ENCODE measurements at regions not wholly inside any gene's neighbourhood (a gene's known extent, or its start where the extent isn't known, plus 50 kb on each side); places are given as distances from the start of the nearest gene placed in this dataset.

GRCh38 chr12:25017336-25017735 is 68.4 kb upstream of the BCAT1 start:
- H3K9me3 ChIP-seq, result no peaks in the 10 kb centered on the region; the same call in 1 of the 2 replicates
- POLR2A ChIA-PET, result interaction anchor here (0.6 kb wide), 1 partner anchor 161 kb away, joined by 3 read pairs; no protein-coding TSS in a partner anchor
- Mint-ChIP-seq H3K4me1 (ENCODE audit: low read depth, unreplicated experiment) (no peaks in the 10 kb centered on the region), H3K27ac (ENCODE audit: unreplicated experiment) (no peak overlapping the region), H3K36me3 (ENCODE audit: insufficient read depth, unreplicated experiment) (no peaks in the 10 kb centered on the region), H3K27me3 (ENCODE audit: insufficient read depth, unreplicated experiment) (no peaks in the 10 kb centered on the region), H3K4me3 (ENCODE audit: unreplicated experiment) (no peak overlapping the region), H3K9me3 (ENCODE audit: unreplicated experiment) (peaks cover 10% of the 10 kb centered on the region)
- no TSS peak for BruUV-seq (replicated peaks)
- H3K4me3 ChIP-seq (ENCODE audit: low read depth, low read length), result no peak overlapping the region
- no peaks in the 10 kb centered on the region; the same call in 1 of the 2 replicates for H3K27me3 ChIP-seq (replicated peaks; ENCODE audit: control insufficient read depth, insufficient read depth, low read length)
- H3K36me3 ChIP-seq (ENCODE audit: control insufficient read depth, insufficient read depth, low read length), result no peaks in the 10 kb centered on the region
- CTCF ChIA-PET, result no interaction called here
- intact Hi-C loops (cut with micrococcal nuclease; ENCODE audit: unreplicated experiment), result no loop called here
- DNase-seq, result no peak
- H3K4me1 ChIP-seq, result no peaks in the 10 kb centered on the region
- TF ChIP-seq CTCF (IDR thresholded peaks at IDR 0.05; ENCODE audit: insufficient read depth in 1 of 2, low read depth in 1 of 2, low read length in 1 of 2, severe bottlenecking in 1 of 2, unreplicated experiment in 1 of 2), result no peak

- Mint-ChIP-seq H3K36me3 (ENCODE audit: insufficient read depth, unreplicated experiment) (no peaks in the 10 kb centered on the region), H3K27me3 (ENCODE audit: insufficient read depth, unreplicated experiment) (no peaks in the 10 kb centered on the region), H3K27ac (ENCODE audit: unreplicated experiment) (no peak overlapping the region), H3K9me3 (ENCODE audit: unreplicated experiment) (peaks cover 9% of the 10 kb centered on the region), H3K4me1 (ENCODE audit: low read depth, unreplicated experiment) (no peaks in the 10 kb centered on the region), H3K4me3 (ENCODE audit: unreplicated experiment) (no peak overlapping the region)
- no peak overlapping the region for H3K4me3 ChIP-seq (ENCODE audit: low read depth, low read length)
- no TSS peak for BruUV-seq (replicated peaks)
- ChIA-PET CTCF (no interaction called here), POLR2A (no interaction called here)
- H3K36me3 ChIP-seq (ENCODE audit: control insufficient read depth, insufficient read depth, low read length), result no peaks in the 10 kb centered on the region
- DNase-seq, result no peak
- no peak for TF ChIP-seq CTCF (IDR thresholded peaks at IDR 0.05; ENCODE audit: insufficient read depth in 1 of 2, low read depth in 1 of 2, low read length in 1 of 2, severe bottlenecking in 1 of 2, unreplicated experiment in 1 of 2)
- H3K9me3 ChIP-seq, result no peaks in the 10 kb centered on the region
- H3K27me3 ChIP-seq (replicated peaks; ENCODE audit: control insufficient read depth, insufficient read depth, low read length), result no peaks in the 10 kb centered on the region; the same call in 1 of the 2 replicates
- H3K4me1 ChIP-seq, result no peaks in the 10 kb centered on the region
- intact Hi-C loops (cut with micrococcal nuclease; ENCODE audit: unreplicated experiment), result no loop called here
Observed at GRCh38 chr12:25014961-25015360, 66.1 kb upstream of the BCAT1 start.

DNA sequence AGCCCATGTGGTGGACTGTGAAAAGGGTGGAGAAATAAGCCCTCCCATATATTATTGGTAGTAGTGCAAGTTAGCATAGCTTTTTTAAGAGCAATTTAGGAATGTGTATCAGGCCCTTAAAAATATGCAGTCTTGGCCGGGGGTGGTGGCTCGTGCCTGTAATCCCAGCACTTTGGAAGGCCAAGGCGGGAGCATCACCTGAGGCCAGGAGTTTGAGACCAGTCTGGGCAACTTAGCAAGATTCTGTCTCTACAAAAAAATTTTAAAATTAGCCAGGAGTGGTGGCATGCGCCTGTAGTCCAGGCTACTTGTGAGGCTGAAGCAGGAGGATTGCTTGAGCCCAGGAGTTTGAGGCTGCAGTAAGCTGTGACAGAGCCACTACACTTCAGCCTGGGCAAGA is 64.2 kb upstream of the BCAT1 start:
- no peaks in the 10 kb centered on the region for H3K36me3 Mint-ChIP-seq (ENCODE audit: insufficient read depth, unreplicated experiment)
- Histone ChIP-seq H3K4me1 (no peaks in the 10 kb centered on the region), H3K36me3 (ENCODE audit: control insufficient read depth, insufficient read depth, low read length) (no peaks in the 10 kb centered on the region), H3K4me3 (ENCODE audit: low read depth, low read length) (no peak overlapping the region), H3K9me3 (no peaks in the 10 kb centered on the region), H3K27me3 (replicated peaks; ENCODE audit: control insufficient read depth, insufficient read depth, low read length) (no peaks in the 10 kb centered on the region)
- no peak for TF ChIP-seq CTCF (IDR thresholded peaks at IDR 0.05; ENCODE audit: insufficient read depth in 1 of 2, low read depth in 1 of 2, low read length in 1 of 2, severe bottlenecking in 1 of 2, unreplicated experiment in 1 of 2)
- no peak for DNase-seq
- no peaks in the 10 kb centered on the region for H3K27me3 Mint-ChIP-seq (ENCODE audit: insufficient read depth, unreplicated experiment)
- H3K9me3 Mint-ChIP-seq (ENCODE audit: unreplicated experiment), result no peaks in the 10 kb centered on the region
- H3K4me1 Mint-ChIP-seq (ENCODE audit: low read depth, unreplicated experiment), result no peaks in the 10 kb centered on the region
- H3K4me3 Mint-ChIP-seq (ENCODE audit: unreplicated experiment), result no peak overlapping the region
- intact Hi-C loops (cut with micrococcal nuclease; ENCODE audit: unreplicated experiment), result no loop called here
- POLR2A ChIA-PET, result interaction anchor here (0.5 kb wide), 1 partner anchor 30 kb away, joined by 5 read pairs; no protein-coding TSS in a partner anchor
- BruUV-seq (replicated peaks), result no TSS peak
- CTCF ChIA-PET, result no interaction called here
- no peak overlapping the region for H3K27ac Mint-ChIP-seq (ENCODE audit: unreplicated experiment)

Data from Caco-2 (cell line).